Right lobe of liver (tissue), 6 donors: ENCODE measurements at regions not wholly inside any gene's neighbourhood (a gene's known extent, or its start where the extent isn't known, plus 50 kb on each side); places are given as distances from the start of the nearest gene placed in this dataset.

Experiments
- ATAC-seq, 4 donors: fragments of 200-7000 bp; cut with Tn5 transposase; one replicate each; pipeline ENCODE4 v1.9.1; 2020; ENCODE audit warnings: mild to moderate bottlenecking in 4 of 4, moderate library complexity in 4 of 4
- DNase-seq, 3 donors: peaks; one replicate each; pipeline ENCODE4 v3.0.0-alpha.2; 2020
- H3K27ac ChIP-seq, 3 donors: fragments of 200-600 bp; one replicate each; pipeline ENCODE4 v1.8.0; 2022
- H3K27me3 ChIP-seq, 2 donors: fragments of 200-600 bp; one replicate each; pipeline ENCODE4 v1.8.0; 2022
- H3K36me3 ChIP-seq, 4 donors: fragments of 200-600 bp; sonication (generic) in 1 of 4; one replicate each; pipeline versions ENCODE4 v1.5.1 to v1.8.0; 2017 to 2022; ENCODE audit warnings: control low read depth in 1 of 4
- H3K4me1 ChIP-seq, 4 donors: fragments of 200-600 bp; sonication (generic) in 1 of 4; one replicate each; pipeline versions ENCODE4 v1.5.1 to v1.8.0; 2017 to 2022; ENCODE audit warnings: control low read depth in 1 of 4
- H3K4me3 ChIP-seq, 3 donors: fragments of 200-600 bp; one replicate each; pipeline ENCODE4 v1.8.0; 2022
- H3K9me3 ChIP-seq, 4 donors: fragments of 200-600 bp; sonication (generic) in 1 of 4; one replicate each; pipeline versions ENCODE4 v1.5.1 to v1.8.0; 2017 to 2022; ENCODE audit warnings: control low read depth in 1 of 4
- CTCF ChIP-seq, 4 donors: fragments of 200-600 bp in 3 of 4; fragments of 450-650 bp in 1 of 4; IDR thresholded peaks; one replicate each; pipeline versions ENCODE4 v1.5.1 to v1.8.0; 2016 to 2022; ENCODE audit warnings: antibody characterized with exemption in 4 of 4, mild to moderate bottlenecking in 2 of 4
- POLR2A ChIP-seq: fragments of 450-650 bp; IDR thresholded peaks from one replicate; pipeline ENCODE4 v1.6.1; 2017; ENCODE audit warnings: antibody characterized with exemption, mild to moderate bottlenecking
- WGBS: methylation state at CpG from one replicate; pipeline ENCODE4 v1.1.6; 2018; ENCODE audit warnings: low coverage, low lambda C conversion rate; ENCODE audit not compliant: insufficient coverage; ENCODE audit errors: missing lambda C conversion rate; 5-methylcytosine and 5-hydroxymethylcytosine counted together
- intact Hi-C, 2 donors: fragments of 100-400 bp; cut with DNase I; formaldehyde crosslinking; loops; one replicate each; pipeline versions ENCODE4 v1.11.2 to v1.14.1; 2022
- donor health status: DM: no; HTN: yes; CAD: no.
- donor health status: DM: no; HTN: no; CAD: no.
- donor health status: DM: no; HTN: no; CAD: no.
- donor health status: DM: no; HTN: yes; CAD: no.
- donor health status: DM: no; HTN: yes; CAD: no.

GRCh38 chr16:47886631-47887415, 269.0 kb downstream of the ABCC12 start:
- no peak for DNase-seq
- Histone ChIP-seq H3K9me3 (no peaks in the 10 kb centered on the region), H3K4me3 (no peak overlapping the region), H3K4me1 (no peaks in the 10 kb centered on the region), H3K27me3 (peaks cover 0 to 5% of the 10 kb centered on the region in 2 donors), H3K27ac (no peak overlapping the region), H3K36me3 (no peaks in the 10 kb centered on the region)
- 27% methylated on average over 7 of the region's 11 CpGs for WGBS
- no peak for ATAC-seq
- no peak for TF ChIP-seq CTCF (IDR thresholded peaks at IDR 0.05)
- TF ChIP-seq POLR2A = no peak
- intact Hi-C loops = no loop called here

- intact Hi-C loops = no loop called here
- no peak overlapping the region for H3K4me3 ChIP-seq
- H3K4me1 ChIP-seq = no peaks in the 10 kb centered on the region
- peaks cover 0 to 5% of the 10 kb centered on the region in 2 donors for H3K27me3 ChIP-seq
- no peaks in the 10 kb centered on the region for H3K36me3 ChIP-seq
- ATAC-seq = no peak
- no peaks in the 10 kb centered on the region for H3K9me3 ChIP-seq
- no peak for DNase-seq
- 32% methylated on average over 7 of the region's 7 CpGs for WGBS
- no peak for TF ChIP-seq CTCF (IDR thresholded peaks at IDR 0.05)
- no peak for TF ChIP-seq POLR2A
- H3K27ac ChIP-seq = no peak overlapping the region
These were observed 269.7 kb downstream of the ABCC12 start for GRCh38 chr16:47886139-47886538.

- no peaks in the 10 kb centered on the region for H3K36me3 ChIP-seq
- intact Hi-C loops = no loop called here
- H3K9me3 ChIP-seq = no peaks in the 10 kb centered on the region
- DNase-seq (no peak), ATAC-seq (no peak)
- H3K4me3 ChIP-seq = no peak overlapping the region
- H3K4me1 ChIP-seq = no peaks in the 10 kb centered on the region
- 54% methylated on average over 1 of the region's 1 CpG for WGBS
- H3K27ac ChIP-seq = no peak overlapping the region
- TF ChIP-seq POLR2A (no peak), CTCF (IDR thresholded peaks at IDR 0.05) (no peak)
- H3K27me3 ChIP-seq = peaks cover 0 to 5% of the 10 kb centered on the region in 2 donors
These were observed 270.3 kb downstream of the ABCC12 start for GRCh38 chr16:47885489-47885888.

- no peaks in the 10 kb centered on the region for H3K9me3 ChIP-seq
- no peaks in the 10 kb centered on the region for H3K36me3 ChIP-seq
- no peak for TF ChIP-seq CTCF (IDR thresholded peaks at IDR 0.05)
- no peak for TF ChIP-seq POLR2A
- peaks cover 0 to 5% of the 10 kb centered on the region in 2 donors for H3K27me3 ChIP-seq
- ATAC-seq (no peak), DNase-seq (no peak)
- WGBS = 5% methylated on average over 2 of the region's 2 CpGs
- no peak overlapping the region for H3K27ac ChIP-seq
- intact Hi-C loops = no loop called here
- H3K4me1 ChIP-seq = no peaks in the 10 kb centered on the region
- no peak overlapping the region for H3K4me3 ChIP-seq
These were observed 271.6 kb downstream of the ABCC12 start for GRCh38 chr16:47884116-47884725.
